D341Med (cell line): ENCODE measurements at regions not wholly inside any gene's neighbourhood (a gene's known extent, or its start where the extent isn't known, plus 50 kb on each side); places are given as distances from the start of the nearest gene placed in this dataset.
"Not testable (repeated sequence)": the region's sequence is repeated elsewhere in the genome, so short reads cannot be mapped to it uniquely, and the experiment has no call there.

Experiments used
- DNase-seq: peaks from one replicate; pipeline ENCODE4 v3.0.0; 2012; ENCODE audit warnings: low spot score

DNA sequence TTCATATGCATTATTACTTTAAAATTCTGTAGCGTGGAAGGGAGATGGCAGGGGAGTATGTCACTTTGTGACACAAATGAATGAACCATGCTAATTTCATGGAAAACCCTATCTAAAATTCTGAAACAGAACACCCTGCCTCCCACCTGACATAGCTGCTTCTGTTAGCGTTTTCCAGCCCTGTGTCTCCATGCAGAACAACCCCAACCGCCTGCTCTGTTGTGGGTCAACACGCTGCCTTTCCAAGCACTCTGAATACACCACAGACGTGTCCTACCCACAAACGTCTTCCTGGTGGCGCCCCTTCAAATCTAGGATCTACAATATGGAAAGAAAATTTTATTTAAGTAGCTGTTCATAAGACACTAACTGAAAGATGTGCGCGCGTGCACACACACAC is 238.6 kb downstream of the TRIML1 start:
- no peak for DNase-seq

DNA sequence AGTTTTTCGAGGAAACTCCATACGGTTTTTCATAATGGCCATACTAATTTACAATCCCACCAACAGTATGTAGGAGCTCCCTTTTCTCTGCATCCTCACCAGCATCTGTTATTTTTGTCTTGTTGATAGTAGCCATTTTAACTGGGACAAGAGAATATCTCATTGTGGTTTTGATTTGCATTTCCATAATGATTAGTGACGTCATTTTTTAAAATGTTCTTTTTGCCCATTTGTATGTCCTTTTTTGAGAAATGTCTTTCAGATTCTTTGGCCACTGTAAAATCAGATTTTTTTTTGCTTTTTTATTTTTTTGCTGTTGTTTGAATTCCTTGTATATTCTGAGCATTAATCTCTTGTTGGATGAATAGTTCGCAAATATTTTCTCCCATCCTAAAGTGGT is 243.9 kb downstream of the TRIML1 start:
- DNase-seq: no peak

DNA sequence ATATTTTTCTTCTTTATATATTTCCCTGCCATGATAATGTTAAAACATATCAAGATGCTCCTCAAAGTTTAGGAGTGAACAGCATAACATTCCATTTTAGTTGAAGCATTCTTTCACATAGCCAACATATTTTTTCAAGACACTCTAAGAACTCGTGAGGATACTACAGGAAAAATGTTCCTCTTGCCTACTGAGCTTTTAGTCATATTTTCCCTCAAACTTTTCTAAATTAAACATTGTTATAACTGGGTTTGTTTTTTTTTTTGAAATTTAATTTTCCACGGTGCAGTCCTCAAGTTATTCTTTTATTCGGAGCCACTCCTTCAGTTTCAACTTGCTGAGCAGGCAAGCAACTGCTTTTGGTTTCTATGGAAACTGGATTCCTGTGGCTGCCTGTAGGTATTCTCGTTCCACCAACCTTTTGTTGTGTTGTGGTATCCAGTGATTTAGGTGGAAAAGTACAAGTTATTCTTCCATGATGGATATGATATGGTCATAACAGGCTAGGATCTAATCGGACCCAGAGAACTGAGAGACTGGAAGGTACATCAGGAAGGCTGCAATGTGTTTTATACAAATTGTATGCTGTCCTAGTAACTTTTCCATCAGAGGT is 248.0 kb downstream of the TRIML1 start:
- DNase-seq: no peak

DNA sequence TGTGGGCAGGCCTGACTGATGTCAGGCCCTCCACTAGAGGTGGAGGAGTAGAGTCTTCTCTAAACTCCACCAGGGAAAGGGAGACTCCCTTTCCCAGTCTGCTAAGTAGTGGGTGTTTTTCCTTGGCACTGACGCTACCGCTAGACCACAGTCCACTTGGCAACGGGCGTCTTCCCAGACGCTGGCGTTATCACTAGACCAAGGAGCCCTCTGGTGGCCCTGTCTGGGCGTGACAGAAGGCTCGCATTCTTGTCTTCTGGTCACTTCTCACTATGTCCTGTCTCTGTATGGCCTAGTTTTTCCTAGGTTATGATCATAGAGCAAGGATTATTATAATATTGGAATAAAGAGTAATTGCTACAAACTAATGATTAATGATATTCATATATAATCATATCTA is 252.1 kb downstream of the TRIML1 start:
- not testable (repeated sequence) for DNase-seq

DNA sequence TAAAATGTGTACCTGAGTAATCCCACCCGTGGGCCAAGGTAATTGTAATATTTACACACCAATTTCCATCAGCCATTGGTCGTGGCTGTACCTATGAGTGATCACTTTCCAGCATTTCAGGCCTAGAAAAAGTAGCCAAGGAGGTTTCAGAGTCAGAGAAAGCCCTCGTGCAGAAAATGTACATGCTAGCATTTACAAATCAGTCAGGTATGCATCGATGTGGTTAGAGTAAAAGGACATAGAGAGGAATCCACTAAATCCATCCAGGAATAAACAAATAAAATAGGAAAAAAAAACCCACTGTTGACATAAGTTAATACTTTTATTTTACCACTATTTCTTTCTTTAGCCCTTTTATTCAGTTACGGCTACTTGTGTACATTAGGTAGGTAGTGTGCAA is 256.8 kb downstream of the TRIML1 start:
- no peak for DNase-seq

DNA sequence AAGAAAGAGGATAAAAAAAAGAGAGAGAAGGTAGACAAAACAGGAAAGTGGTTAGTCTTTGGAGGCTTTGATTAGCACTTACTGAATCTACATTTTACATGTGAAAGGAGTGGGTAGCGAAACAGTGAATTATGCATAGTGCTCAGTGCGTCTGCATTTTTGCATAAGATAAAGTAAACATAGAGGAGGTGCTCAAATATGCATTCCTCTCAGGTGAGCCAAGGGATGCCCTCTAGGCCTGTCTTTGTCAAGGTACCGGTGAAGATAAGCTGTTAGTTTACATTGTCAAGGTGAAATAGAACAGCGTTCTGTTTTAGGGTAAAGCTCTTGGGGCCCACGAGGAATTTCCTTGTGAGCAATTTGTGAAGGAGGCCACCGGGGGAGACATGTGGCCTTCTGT is 260.6 kb downstream of the TRIML1 start:
- DNase-seq: no peak

DNA sequence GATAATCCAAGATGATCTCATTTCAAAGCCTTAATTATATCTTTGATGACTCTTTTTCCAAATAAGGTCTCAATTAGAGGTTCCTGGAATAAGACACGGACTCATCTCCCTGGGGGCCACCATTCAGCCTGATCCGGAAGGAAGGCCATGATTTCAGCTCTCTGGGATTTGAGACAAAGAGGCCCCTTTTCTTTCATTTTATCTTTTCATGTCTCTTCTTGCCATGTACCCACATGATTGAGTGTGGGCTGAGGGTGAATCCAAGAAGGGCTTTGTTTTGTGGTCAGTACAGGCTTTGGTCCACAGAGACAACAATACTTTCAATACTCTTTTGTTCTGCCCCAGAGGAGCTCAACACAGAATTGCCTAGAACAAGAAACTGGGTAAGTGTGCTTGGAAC is 261.2 kb downstream of the TRIML1 start:
- DNase-seq: peak; percentile 37

DNA sequence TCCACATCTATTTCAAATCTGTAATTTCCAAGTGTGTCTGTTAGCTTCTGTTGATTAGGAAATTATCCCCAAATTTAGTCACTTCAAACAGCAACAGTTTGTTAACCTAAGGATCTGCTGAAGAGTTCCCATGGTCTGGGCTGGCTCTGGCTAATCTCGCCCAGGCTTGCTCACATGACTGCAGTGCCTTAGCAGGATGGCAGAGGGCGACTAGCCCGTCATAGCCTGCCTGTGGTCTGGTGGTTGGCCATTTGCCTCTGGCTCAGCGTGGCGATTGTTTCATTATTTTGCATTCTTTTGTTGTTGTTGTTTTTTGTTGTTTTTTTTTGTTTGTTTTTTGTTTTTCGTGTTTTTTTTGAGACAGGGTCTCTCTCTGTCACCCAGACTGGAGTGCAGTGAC is 264.0 kb downstream of the TRIML1 start:
- peak; percentile 38 for DNase-seq

DNA sequence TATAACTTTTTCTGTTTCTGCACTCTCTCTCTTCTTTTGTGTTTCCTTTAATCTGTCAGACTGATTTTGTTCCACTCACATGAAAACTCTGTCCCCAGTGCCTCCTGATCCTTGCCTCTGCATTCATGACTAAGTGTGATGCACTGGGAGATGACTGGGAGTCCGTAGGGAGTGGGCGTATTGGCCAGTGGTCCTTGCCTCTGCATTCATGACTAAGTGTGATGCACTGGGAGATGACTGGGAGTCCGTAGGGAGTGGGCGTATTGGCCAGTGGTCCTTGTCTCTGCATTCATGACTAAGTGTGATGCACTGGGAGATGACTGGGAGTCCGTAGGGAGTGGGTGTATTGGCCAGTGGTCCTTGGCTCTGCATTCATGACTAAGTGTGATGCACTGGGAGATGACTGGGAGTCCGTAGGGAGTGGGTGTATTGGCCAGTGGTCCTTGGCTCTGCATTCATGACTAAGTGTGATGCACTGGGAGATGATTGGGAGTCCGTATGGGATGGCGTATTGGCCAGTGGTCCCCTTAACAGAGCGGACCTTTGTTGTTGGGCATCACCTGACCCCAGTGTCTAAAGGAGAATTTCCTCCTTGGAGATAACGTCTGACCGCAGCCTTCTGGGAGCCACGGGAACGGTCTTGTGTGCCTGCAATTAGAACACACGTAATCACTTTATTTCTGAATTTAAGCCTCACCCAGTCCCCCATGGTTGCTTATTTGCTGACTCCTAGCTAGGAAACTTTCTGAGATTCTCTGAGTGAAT is 266.0 kb downstream of the TRIML1 start:
- DNase-seq: not testable (repeated sequence)

DNA sequence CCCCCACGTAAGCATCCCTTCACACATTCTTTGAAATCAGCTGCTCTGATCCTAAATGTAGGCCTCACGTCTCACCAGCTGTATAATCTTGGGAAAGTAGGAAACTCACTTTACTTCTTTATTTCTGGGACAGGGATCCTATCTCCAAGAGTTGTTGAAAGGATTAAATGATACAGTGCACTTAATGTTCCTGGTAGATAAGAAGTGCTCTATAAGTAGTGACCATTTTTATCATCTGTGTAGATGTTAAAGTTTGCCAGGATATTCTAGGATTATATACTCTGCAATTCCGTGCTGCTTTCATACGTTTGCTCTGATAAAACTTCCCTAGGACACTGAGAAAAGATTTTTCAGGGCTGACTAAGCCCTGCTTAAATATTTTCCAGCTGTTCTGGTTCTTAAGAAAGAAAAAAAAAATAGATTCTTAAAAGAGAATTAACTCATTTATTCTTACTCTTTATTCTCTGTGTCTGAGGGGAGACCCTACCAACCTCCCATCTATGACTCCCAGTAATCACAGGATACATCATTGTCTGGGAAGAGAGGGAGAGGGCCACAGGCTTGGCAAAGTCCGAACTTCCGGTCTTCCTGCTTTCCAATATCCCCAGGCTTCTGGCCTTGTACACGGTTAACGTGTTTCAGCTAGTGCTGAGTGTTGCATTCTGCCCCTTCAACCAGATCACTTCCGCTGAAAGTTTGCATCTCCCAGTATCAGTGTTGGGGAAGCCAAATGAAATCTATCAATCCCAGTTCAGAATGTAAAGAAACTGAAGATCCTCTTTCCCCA is 269.2 kb downstream of the TRIML1 start:
- no peak for DNase-seq

DNA sequence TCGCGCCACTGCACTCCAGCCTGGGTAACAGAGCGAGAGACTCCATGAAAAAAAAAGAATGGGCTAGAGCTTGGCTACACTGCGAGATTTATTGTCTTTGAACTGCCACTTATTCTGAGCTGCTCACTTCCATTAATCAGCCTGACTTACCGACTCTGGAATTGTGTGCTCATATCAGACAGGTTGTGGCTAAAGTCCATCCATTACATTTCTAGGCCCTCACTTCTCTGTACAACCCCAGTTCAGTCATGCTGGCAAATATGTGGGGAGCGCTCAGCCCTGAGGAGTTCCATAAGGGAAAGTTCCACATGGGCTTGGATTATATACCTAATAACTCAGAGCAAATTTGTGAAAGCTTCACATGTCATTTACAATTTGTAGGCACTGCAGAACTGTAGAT is 270.6 kb downstream of the TRIML1 start:
- no peak for DNase-seq

DNA sequence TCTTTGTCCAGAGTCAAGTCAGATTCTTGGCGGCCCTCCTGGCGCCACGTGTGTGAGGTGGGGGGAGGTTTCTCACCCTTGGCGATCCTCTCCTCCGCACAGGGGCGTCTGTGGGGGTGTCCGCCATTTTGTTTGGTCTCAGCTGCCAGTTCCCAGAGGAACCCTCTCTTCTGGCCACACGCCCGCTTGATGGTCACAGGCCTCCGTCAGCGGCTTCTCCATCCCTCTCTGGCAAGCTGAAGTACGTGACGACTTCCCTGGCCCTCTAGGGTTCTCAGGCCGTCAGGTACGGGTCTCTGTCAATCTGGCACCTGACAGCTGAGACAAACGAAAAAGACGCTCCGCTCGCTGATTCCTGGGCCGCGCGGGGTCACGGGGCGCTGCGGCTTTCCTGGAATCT is 272.6 kb downstream of the TRIML1 start:
- no peak for DNase-seq

DNA sequence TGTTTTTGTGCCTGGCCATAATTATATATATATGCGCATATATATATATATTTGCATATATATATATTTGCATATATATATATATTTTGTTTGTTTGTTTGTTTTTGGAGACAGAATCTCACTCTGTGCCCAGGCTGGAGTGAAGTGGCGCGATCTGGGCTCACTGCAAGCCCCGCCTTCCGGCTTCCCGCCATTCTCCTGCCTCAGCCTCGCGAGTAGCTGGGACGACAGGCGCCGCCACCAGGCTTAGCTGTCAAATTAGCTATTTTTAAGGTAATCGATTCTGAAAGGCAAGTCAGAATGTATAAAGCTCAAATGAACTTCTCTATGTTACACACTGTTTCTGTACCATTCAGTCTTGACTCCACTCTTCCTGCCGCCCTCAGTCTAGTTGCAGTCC is 273.3 kb downstream of the TRIML1 start:
- DNase-seq: no peak

DNA sequence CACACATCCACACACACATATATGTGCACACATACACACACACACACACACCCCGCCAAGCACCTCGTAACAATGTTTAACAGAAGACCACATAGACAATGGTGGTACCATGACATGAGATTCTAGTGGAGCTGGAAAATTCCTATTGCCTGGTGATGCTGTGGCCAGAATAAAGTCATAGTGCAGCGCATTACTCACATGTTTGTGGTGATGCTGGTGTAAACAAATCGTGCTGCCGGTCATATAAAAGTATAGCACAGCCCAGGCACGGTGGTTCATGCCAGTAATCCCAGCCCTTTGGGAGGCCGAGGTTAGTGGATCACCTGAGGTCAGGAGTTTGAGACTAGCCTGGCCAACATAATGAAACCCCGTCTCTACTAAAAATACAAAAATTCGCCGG is 275.2 kb downstream of the TRIML1 start:
- no peak for DNase-seq

DNA sequence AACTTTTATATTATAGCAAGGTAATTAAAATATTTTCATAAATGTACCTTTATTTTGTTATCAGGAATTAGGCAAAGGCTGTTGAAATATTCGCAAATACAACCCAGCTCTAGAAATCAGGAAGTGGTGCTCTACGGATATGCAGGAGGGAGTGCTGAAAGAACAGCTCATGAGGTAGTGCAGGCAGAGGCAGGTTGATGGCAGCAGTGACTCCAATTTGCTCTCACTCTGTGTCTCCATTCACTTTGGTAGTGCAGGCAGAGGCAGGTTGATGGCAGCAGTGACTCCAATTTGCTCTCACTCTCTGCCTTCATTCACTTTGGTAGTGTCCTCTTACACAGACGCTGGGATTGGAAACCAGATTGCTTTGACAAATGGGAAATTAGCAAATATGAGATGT is 277.9 kb downstream of the TRIML1 start:
- no peak for DNase-seq

DNA sequence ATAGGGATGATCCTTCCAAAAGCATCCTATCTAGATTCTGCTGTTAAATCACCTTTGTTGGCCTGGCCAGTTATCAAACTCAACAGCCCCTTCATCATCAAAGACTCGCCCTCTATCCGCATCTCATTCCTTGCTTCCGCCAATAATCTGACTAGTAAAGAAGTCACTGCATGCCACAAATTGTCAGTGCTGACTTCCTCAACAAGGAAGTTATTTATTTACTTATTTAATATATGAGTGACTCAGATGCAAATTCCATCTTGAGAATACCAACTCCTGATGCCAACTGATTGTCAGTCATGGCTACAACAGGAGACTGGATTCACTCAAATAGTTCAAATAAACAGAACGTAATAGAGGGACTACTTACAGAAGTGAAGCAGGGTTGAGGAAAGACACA is 283.8 kb downstream of the TRIML1 start:
- DNase-seq: no peak

DNA sequence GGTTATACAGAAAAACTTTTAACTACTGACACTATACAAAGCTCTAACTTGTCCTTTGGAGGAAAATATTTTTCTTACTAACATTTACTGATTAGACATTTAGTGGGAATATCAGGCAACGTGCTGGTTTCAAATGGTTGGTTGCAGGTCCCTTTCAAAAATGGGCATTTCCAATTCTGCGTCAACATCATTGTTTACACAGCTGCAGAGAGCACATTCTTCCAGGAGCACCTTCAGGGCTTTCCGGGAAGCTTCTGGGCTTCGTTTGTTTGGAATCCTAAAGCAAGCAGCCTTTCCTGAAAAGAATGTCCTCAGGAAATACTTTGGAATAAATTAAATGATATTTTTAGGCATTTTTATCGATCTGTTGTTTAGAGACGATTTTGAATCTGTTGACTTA is 289.7 kb downstream of the TRIML1 start:
- no peak for DNase-seq

DNA sequence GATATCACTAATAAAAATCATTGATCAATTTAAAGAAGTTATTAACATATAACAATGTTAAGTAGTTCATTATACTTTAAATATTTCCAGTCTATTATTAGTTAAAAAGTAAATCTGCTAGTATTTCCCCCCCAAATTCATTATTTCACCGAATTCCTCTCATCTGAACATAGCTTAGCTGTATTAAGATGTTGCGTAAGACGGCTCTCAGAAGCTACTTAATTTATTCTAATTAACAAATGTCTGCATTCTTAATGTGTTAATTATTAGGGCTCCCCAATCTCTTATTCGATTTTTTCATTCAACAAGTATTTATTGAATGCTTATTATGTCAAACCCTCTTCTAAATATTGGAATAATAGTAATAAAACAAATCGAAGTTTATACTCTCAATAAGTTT is 290.7 kb downstream of the TRIML1 start:
- no peak for DNase-seq

DNA sequence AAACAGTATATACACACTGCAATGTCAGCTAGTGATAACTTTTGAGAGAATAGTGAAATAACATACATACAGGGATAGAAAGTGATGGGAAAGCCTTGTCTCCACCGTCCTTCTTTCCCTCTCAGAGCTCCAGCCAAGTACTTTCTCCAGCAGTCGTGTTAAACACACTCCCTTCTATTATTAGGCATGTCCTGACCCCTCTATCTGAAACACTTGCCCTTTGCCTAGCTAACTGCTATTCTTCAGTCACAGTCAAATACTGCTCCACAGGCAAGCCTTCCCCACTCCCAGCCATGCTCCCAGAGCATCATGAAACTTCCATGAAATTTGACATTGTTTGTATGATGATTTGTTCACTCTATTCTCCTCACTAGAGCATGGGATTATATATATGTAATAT is 291.1 kb downstream of the TRIML1 start:
- no peak for DNase-seq

DNA sequence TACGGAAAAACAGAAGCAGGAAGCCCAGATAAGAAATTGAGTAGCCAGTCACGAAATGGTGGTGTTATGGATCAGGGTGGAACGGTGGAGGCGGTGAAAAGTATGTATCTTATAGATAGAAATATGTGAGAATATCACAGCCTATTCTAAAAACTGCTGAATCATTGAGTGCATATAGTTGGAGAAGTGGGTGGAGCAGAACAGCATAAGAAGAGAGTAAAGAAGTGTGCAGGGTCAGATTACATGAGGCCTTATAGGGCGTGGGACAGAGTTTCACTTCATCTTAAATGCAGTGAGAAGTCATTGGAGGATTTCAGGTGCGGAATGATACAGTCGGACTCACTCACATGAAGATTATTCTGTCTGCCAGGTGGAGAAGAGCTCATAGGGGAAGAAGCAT is 293.1 kb downstream of the TRIML1 start:
- DNase-seq: no peak

DNA sequence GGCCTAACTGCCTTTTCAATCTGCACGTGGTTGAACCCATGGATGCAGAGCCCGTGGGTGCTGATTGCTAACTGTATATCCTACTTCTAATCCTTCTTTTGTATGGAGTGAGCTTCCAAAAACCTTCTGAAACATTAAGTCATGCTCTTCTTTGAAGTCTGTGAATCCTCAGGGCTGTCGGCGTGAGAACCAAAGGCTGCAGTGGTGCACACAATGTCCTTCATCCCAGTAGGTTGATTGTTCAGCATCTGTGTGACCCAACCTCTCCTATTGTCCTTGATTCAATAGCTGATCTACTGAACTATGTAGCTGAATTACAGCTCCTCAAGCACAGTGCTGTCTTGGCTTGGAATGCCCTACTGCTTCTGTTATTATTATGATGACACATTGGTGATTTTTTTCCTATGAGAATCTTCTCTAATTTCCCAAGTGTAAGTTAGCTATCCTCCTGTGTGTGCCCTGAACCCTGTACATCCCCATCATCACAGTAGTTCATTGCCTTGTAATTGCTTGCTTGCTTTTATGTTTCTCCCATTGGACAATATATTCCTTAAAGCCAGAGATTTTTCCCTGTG is 294.6 kb downstream of the TRIML1 start:
- no peak for DNase-seq

DNA sequence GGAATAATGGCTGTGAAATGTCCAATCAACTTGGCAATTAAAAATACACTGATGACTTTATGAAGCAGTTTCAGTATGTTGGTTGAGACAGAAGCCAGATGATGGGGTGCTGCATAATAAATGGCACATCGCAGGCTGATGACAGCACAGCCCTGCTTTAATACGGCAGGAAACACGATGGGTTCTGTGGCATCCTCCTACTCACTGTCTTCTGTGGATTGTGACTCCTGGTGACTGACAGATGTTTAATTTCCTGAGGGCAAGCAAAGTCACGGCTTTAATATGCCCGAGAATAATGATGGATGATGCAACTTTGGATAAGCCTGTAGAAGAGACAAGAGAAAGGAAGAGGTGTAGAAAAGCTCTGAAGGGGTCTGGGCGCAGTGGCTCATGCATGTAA is 295.4 kb downstream of the TRIML1 start:
- no peak for DNase-seq

DNA sequence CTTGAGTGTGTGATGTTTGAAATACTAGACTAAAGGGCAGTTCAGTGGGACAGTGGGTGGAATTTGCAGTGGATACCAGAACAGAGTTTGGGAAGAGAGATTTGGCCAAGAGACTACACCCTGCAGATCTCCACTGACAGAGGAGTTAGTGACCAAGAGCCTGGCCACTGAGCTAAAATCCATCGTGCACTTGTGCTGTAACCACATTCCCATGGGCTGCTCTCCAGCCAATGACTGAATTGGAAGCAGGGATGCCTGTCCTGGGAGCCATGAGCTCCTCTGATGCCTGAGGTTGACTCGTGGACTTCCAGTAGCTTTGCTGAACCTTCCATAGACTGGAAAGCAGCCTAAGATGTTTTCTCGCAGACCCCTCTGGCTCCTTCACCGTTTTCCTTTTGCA is 296.1 kb downstream of the TRIML1 start:
- no peak for DNase-seq
